Thyroid gland (tissue), 4 donors: ENCODE measurements at regions not wholly inside any gene's neighbourhood (a gene's known extent, or its start where the extent isn't known, plus 50 kb on each side); places are given as distances from the start of the nearest gene placed in this dataset.

Source experiments
- DNase-seq, 2 donors: peaks; one replicate each; pipeline ENCODE4 v3.0.0-alpha.2; 2019
- H3K27ac ChIP-seq, 3 donors: fragments of 200-600 bp; sonication (generic); 1 replicate in 2 of 3; 2 replicates in 1 of 3; pipeline ENCODE4 v1.5.1; 2016 to 2019; ENCODE audit warnings: mild to moderate bottlenecking in 1 of 3, moderate library complexity in 1 of 3
- H3K27me3 ChIP-seq: fragments of 200-600 bp; sonication (generic); one replicate; pipeline ENCODE4 v1.5.1; 2019
- H3K36me3 ChIP-seq, 2 donors: fragments of 200-600 bp; sonication (generic); one replicate each; pipeline ENCODE4 v1.5.1; 2016 to 2019
- H3K4me1 ChIP-seq, 2 donors: fragments of 200-600 bp; sonication (generic); one replicate each; pipeline ENCODE4 v1.5.1; 2017 to 2019
- H3K4me3 ChIP-seq, 3 donors: fragments of 200-600 bp; sonication (generic); replicated peaks in 1 of 3; 1 replicate in 2 of 3; 2 replicates in 1 of 3; pipeline ENCODE4 v1.5.1; 2016; ENCODE audit warnings: mild to moderate bottlenecking in 1 of 3
- H3K9me3 ChIP-seq: fragments of 200-600 bp; sonication (generic); one replicate; pipeline ENCODE4 v1.5.1; 2017
- CTCF ChIP-seq, 6 experiments: fragments of 200-600 bp in 3 of 6; fragments of 450-650 bp in 3 of 6; sonication (generic) in 3 of 6; IDR thresholded peaks; one replicate each; pipeline ENCODE4 v1.5.1; 2016 to 2019; ENCODE audit warnings: antibody characterized with exemption in 6 of 6, mild to moderate bottlenecking in 2 of 6, inconsistent platforms in 1 of 6, moderate library complexity in 1 of 6
- POLR2A ChIP-seq, 2 donors: fragments of 450-650 bp; IDR thresholded peaks; one replicate each; pipeline ENCODE4 v1.6.1; 2017; ENCODE audit warnings: antibody characterized with exemption in 2 of 2, mild to moderate bottlenecking in 2 of 2, moderate library complexity in 1 of 2
- WGBS, 2 donors: methylation state at CpG; one replicate each; pipeline ENCODE4 v1.1.5; 2017; 5-methylcytosine and 5-hydroxymethylcytosine counted together
- intact Hi-C: fragments of 100-400 bp; cut with DNase I; formaldehyde crosslinking; loops from one replicate; pipeline ENCODE4 v1.15.1; 2023

GRCh38 chrX:5748586-5749150, 480.0 kb downstream of the NLGN4X start:
- WGBS, 2 donors: 68 to 84% methylated on average over 9 of the region's 9 CpGs
- Histone ChIP-seq H3K36me3 (no peaks in the 10 kb centered on the region), H3K27ac (no peak overlapping the region), H3K4me3 (no peak overlapping the region), H3K9me3 (no peaks in the 10 kb centered on the region), H3K27me3 (no peaks in the 10 kb centered on the region), H3K4me1 (no peaks in the 10 kb centered on the region)
- DNase-seq: no peak
- intact Hi-C loops: no loop called here
- TF ChIP-seq POLR2A (IDR thresholded peaks at IDR 0.05): no peak
- no peak for TF ChIP-seq CTCF (IDR thresholded peaks at IDR 0.05)

- no peaks in the 10 kb centered on the region for H3K27me3 ChIP-seq
- H3K27ac ChIP-seq: no peak overlapping the region
- no peak for DNase-seq
- H3K4me3 ChIP-seq: no peak overlapping the region
- no peaks in the 10 kb centered on the region for H3K4me1 ChIP-seq
- H3K36me3 ChIP-seq: no peaks in the 10 kb centered on the region
- TF ChIP-seq POLR2A (IDR thresholded peaks at IDR 0.05) (no peak), CTCF (IDR thresholded peaks at IDR 0.05) (no peak)
- 70 to 76% methylated on average over 4 of the region's 4 CpGs for WGBS, 2 donors
- no peaks in the 10 kb centered on the region for H3K9me3 ChIP-seq
- intact Hi-C loops: no loop called here
These were observed 482.4 kb downstream of the NLGN4X start for GRCh38 chrX:5746231-5746630.

- intact Hi-C loops: no loop called here
- Histone ChIP-seq H3K4me1 (no peaks in the 10 kb centered on the region), H3K4me3 (no peak overlapping the region), H3K27ac (no peak overlapping the region), H3K36me3 (no peaks in the 10 kb centered on the region), H3K27me3 (no peaks in the 10 kb centered on the region), H3K9me3 (no peaks in the 10 kb centered on the region)
- WGBS, 2 donors: 53 to 94% methylated on average over 3 of the region's 3 CpGs
- no peak for DNase-seq
- no peak for TF ChIP-seq POLR2A (IDR thresholded peaks at IDR 0.05)
- TF ChIP-seq CTCF (IDR thresholded peaks at IDR 0.05): no peak
These were observed 495.2 kb downstream of the NLGN4X start for GRCh38 chrX:5733501-5733900.

- H3K9me3 ChIP-seq: no peaks in the 10 kb centered on the region
- intact Hi-C loops: no loop called here
- H3K4me3 ChIP-seq: no peak overlapping the region
- no peaks in the 10 kb centered on the region for H3K4me1 ChIP-seq
- H3K27ac ChIP-seq: no peak overlapping the region
- no peak for DNase-seq
- no peaks in the 10 kb centered on the region for H3K27me3 ChIP-seq
- no peaks in the 10 kb centered on the region for H3K36me3 ChIP-seq
- TF ChIP-seq CTCF (IDR thresholded peaks at IDR 0.05) (no peak), POLR2A (IDR thresholded peaks at IDR 0.05) (no peak)
- WGBS, 2 donors: 42 to 85% methylated on average over 2 of the region's 2 CpGs
These were observed 498.1 kb downstream of the NLGN4X start for GRCh38 chrX:5730556-5730955.

- Histone ChIP-seq H3K27me3 (no peaks in the 10 kb centered on the region), H3K4me1 (no peaks in the 10 kb centered on the region), H3K27ac (no peak overlapping the region), H3K4me3 (no peak overlapping the region), H3K36me3 (no peaks in the 10 kb centered on the region), H3K9me3 (no peaks in the 10 kb centered on the region)
- 85 to 93% methylated on average over 3 to 5 of the region's 5 CpGs for WGBS, 2 donors
- TF ChIP-seq POLR2A (IDR thresholded peaks at IDR 0.05): no peak
- DNase-seq: peak in 1 of 2 donors; percentile 1
- intact Hi-C loops: no loop called here
These were observed 502.4 kb downstream of the NLGN4X start for GRCh38 chrX:5726224-5726623.

GRCh38 chrX:5724123-5724522, 504.5 kb downstream of the NLGN4X start:
- no peaks in the 10 kb centered on the region for H3K36me3 ChIP-seq
- H3K4me3 ChIP-seq: no peak overlapping the region
- intact Hi-C loops: no loop called here
- H3K27ac ChIP-seq: no peak overlapping the region
- H3K4me1 ChIP-seq: no peaks in the 10 kb centered on the region
- no peak for DNase-seq
- 84 to 88% methylated on average over 5 of the region's 5 CpGs for WGBS, 2 donors
- H3K27me3 ChIP-seq: no peaks in the 10 kb centered on the region
- TF ChIP-seq POLR2A (IDR thresholded peaks at IDR 0.05): no peak
- TF ChIP-seq CTCF (IDR thresholded peaks at IDR 0.05): no peak
- no peaks in the 10 kb centered on the region for H3K9me3 ChIP-seq
